GM23248 (cell line): ENCODE measurements at regions not wholly inside any gene's neighbourhood (a gene's known extent, or its start where the extent isn't known, plus 50 kb on each side); places are given as distances from the start of the nearest gene placed in this dataset.

ENCODE experiments used
- DNase-seq: peaks from one replicate; pipeline ENCODE4 v3.0.0-alpha.2; 2015
- H2AFZ ChIP-seq: fragments of 200-600 bp; sonication (generic); 2 replicates; pipeline ENCODE4 v1.6.1; 2016; ENCODE audit warnings: antibody characterized with exemption
- H3F3A ChIP-seq: fragments of 200-600 bp; sonication (generic); 2 replicates; pipeline ENCODE4 v1.6.1; 2016; ENCODE audit warnings: mild to moderate bottlenecking, antibody characterized with exemption, mixed run types; ENCODE audit not compliant: insufficient read depth
- H3K27ac ChIP-seq: fragments of 200-600 bp; sonication (generic); 2 replicates; pipeline ENCODE4 v1.5.1; 2016; ENCODE audit warnings: mild to moderate bottlenecking
- H3K27me3 ChIP-seq: fragments of 200-600 bp; sonication (generic); replicated peaks from 2 replicates; pipeline ENCODE4 v1.6.1; 2016; ENCODE audit warnings: mild to moderate bottlenecking; ENCODE audit not compliant: insufficient read depth
- H3K36me3 ChIP-seq: fragments of 200-600 bp; sonication (generic); 2 replicates; pipeline ENCODE4 v1.6.1; 2016; ENCODE audit warnings: low read depth, mild to moderate bottlenecking
- H3K4me1 ChIP-seq: fragments of 200-600 bp; sonication (generic); 2 replicates; pipeline ENCODE4 v1.6.1; 2016; ENCODE audit warnings: mild to moderate bottlenecking; ENCODE audit not compliant: insufficient read depth
- H3K4me2 ChIP-seq: fragments of 200-600 bp; sonication (generic); one replicate; pipeline ENCODE4 v1.6.1; 2016; ENCODE audit warnings: mild to moderate bottlenecking; ENCODE audit not compliant: unreplicated experiment
- H3K4me3 ChIP-seq: fragments of 200-600 bp; sonication (generic); 2 replicates; pipeline ENCODE4 v1.5.1; 2016; ENCODE audit warnings: mild to moderate bottlenecking
- H3K79me2 ChIP-seq: fragments of 200-600 bp; sonication (generic); 2 replicates; pipeline ENCODE4 v1.6.1; 2016; ENCODE audit warnings: mild to moderate bottlenecking; ENCODE audit not compliant: insufficient read depth
- H3K9ac ChIP-seq: fragments of 200-600 bp; sonication (generic); 2 replicates; pipeline ENCODE4 v1.6.1; 2016; ENCODE audit warnings: mild to moderate bottlenecking
- H3K9me2 ChIP-seq: fragments of 200-600 bp; sonication (generic); 2 replicates; pipeline ENCODE4 v1.6.1; 2016; ENCODE audit warnings: mixed run types, mild to moderate bottlenecking, moderate library complexity; ENCODE audit not compliant: insufficient read depth
- H3K9me3 ChIP-seq: fragments of 200-600 bp; sonication (generic); one replicate; pipeline ENCODE4 v1.6.1; 2017; ENCODE audit warnings: low read depth
- H4K20me1 ChIP-seq: fragments of 200-600 bp; sonication (generic); 2 replicates; pipeline ENCODE4 v1.6.0; 2016; ENCODE audit not compliant: insufficient read depth
- EZH2 ChIP-seq: fragments of 200-600 bp; sonication (generic); IDR thresholded peaks from 2 replicates; pipeline ENCODE4 v1.6.1; 2018; ENCODE audit warnings: antibody characterized with exemption, mild to moderate bottlenecking; ENCODE audit not compliant: insufficient read depth, poor library complexity, severe bottlenecking
- EZH2phosphoT487 ChIP-seq: fragments of 200-600 bp; sonication (generic); IDR thresholded peaks from 2 replicates; pipeline ENCODE4 v1.6.1; 2018; ENCODE audit warnings: antibody characterized with exemption, moderate library complexity, mild to moderate bottlenecking, low read depth; ENCODE audit not compliant: insufficient read depth
- WGBS, 2 experiments: methylation state at CpG; one replicate each; pipeline ENCODE4 v1.1.6; 2015 to 2017; ENCODE audit warnings: low lambda C conversion rate in 2 of 2, low coverage in 1 of 2; ENCODE audit errors: missing lambda C conversion rate in 2 of 2; 5-methylcytosine and 5-hydroxymethylcytosine counted together
- in situ Hi-C: fragments of 300-500 bp; cut with MboI; formaldehyde crosslinking; loops from 2 replicates; pipeline ENCODE4 v1.15.0; 2020

GRCh38 chr2:6764968-6765723 lies 100.6 kb downstream of the CMPK2 start:
- WGBS, 2 experiments = 63 to 65% methylated on average over 9 of the region's 9 CpGs
- in situ Hi-C loops = no loop called here

GRCh38 chr2:6769346-6769745 lies 96.4 kb downstream of the CMPK2 start:
- no peak for DNase-seq
- Histone ChIP-seq H3K4me1 (no peaks in the 10 kb centered on the region), H4K20me1 (no peaks in the 10 kb centered on the region), H3K4me2 (no peak overlapping the region), H3K36me3 (no peaks in the 10 kb centered on the region), H3K9ac (no peak overlapping the region), H3K27ac (no peak overlapping the region), H3K4me3 (no peak overlapping the region), H3K27me3 (no peaks in the 10 kb centered on the region; the same call in 1 of the 2 replicates), H3K79me2 (no peaks in the 10 kb centered on the region), H3K9me2 (no peaks in the 10 kb centered on the region), H3F3A (no peaks in the 10 kb centered on the region), H2AFZ (no peak overlapping the region), H3K9me3 (no peaks in the 10 kb centered on the region)
- in situ Hi-C loops = no loop called here
- TF ChIP-seq EZH2 = no peak
- no peak for TF ChIP-seq EZH2phosphoT487

More at GRCh38 chr2:6764968-6765723, 100.6 kb downstream of the CMPK2 start:
- Histone ChIP-seq H3K27ac (no peak overlapping the region), H3K4me2 (no peak overlapping the region), H3F3A (no peaks in the 10 kb centered on the region), H3K9ac (no peak overlapping the region), H3K36me3 (no peaks in the 10 kb centered on the region), H3K9me3 (no peaks in the 10 kb centered on the region), H3K4me3 (no peak overlapping the region), H3K4me1 (no peaks in the 10 kb centered on the region), H3K79me2 (no peaks in the 10 kb centered on the region), H3K9me2 (no peaks in the 10 kb centered on the region), H2AFZ (no peak overlapping the region), H3K27me3 (no peaks in the 10 kb centered on the region), H4K20me1 (no peaks in the 10 kb centered on the region)
- TF ChIP-seq EZH2phosphoT487 (no peak), EZH2 (no peak)
- no peak for DNase-seq

GRCh38 chr2:6770006-6770405 lies 95.7 kb downstream of the CMPK2 start:
- Histone ChIP-seq H3K79me2 (no peaks in the 10 kb centered on the region), H3K9me2 (no peaks in the 10 kb centered on the region), H3F3A (no peaks in the 10 kb centered on the region), H3K4me2 (no peak overlapping the region), H3K4me3 (no peak overlapping the region), H2AFZ (no peak overlapping the region), H3K4me1 (no peaks in the 10 kb centered on the region), H3K27me3 (no peaks in the 10 kb centered on the region; the same call in 1 of the 2 replicates), H3K9ac (no peak overlapping the region), H3K27ac (no peak overlapping the region), H4K20me1 (no peaks in the 10 kb centered on the region), H3K9me3 (no peaks in the 10 kb centered on the region), H3K36me3 (no peaks in the 10 kb centered on the region)
- 81 to 85% methylated on average over 16 of the region's 16 CpGs for WGBS, 2 experiments
- no peak for DNase-seq
- no peak for TF ChIP-seq EZH2phosphoT487
- no peak for TF ChIP-seq EZH2
- in situ Hi-C loops = no loop called here

DNA sequence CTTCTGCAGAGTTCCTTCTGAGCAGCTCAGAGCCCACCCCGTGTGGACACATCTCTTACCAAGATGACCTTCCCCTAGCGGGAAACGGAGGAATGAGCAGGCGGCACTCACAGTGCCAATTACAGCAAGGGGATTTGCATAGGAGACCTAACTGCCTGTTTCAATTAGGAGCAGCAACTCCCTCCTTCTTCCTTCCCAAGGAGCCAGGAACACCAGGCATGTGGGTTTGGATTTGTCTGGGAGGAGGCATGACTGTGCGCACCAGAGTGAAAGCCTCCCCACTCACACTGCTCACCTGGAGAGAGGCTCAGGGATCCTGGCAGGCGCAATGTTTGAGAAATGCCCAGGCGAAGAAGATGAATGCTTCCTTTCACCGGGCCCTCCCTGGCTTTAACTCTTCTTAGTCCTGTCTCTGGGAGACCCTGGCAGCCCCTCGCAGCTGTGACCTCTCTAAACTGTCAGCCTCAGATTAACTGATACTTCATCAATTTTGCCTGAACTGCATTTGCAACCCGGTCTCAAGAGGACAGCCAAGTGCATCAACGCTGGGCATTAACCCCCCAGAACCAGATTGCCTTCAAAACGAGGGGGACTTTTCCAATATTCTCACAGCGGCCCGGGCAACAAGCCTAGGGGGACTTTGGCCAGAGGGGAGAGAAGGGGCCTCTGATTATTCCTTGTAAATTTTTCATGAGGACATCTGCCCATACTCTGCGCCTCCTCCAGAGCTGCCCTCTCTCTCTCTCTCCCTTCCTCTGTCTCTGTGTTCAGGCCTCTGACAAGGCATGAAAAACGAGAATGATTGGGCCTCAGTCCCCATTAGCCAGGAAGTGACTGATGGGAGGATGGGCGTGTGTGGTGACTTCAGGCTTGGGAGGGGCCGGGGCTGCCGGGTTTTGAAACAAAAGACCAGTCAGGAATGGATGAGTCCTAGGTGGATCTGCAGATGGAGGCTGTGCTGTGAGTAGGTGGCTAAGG lies 93.8 kb downstream of the CMPK2 start:
- Histone ChIP-seq H3K9me3 (no peaks in the 10 kb centered on the region), H3K4me3 (no peak overlapping the region), H2AFZ (no peak overlapping the region), H3K27me3 (no peaks in the 10 kb centered on the region; the same call in 1 of the 2 replicates), H3K4me1 (no peaks in the 10 kb centered on the region), H3F3A (no peaks in the 10 kb centered on the region), H3K9ac (no peak overlapping the region), H3K79me2 (no peaks in the 10 kb centered on the region), H3K36me3 (no peaks in the 10 kb centered on the region), H4K20me1 (no peaks in the 10 kb centered on the region), H3K9me2 (no peaks in the 10 kb centered on the region), H3K27ac (no peak overlapping the region), H3K4me2 (no peak overlapping the region)
- no peak for DNase-seq
- 36 to 39% methylated on average over 19 of the region's 19 CpGs for WGBS, 2 experiments
- no peak for TF ChIP-seq EZH2phosphoT487
- TF ChIP-seq EZH2 = no peak
- in situ Hi-C loops = no loop called here
